ENCODE measurements at regions not wholly inside any gene's neighbourhood (a gene's known extent, or its start where the extent isn't known, plus 50 kb on each side); places are given as distances from the start of the nearest gene placed in this dataset.

DNA sequence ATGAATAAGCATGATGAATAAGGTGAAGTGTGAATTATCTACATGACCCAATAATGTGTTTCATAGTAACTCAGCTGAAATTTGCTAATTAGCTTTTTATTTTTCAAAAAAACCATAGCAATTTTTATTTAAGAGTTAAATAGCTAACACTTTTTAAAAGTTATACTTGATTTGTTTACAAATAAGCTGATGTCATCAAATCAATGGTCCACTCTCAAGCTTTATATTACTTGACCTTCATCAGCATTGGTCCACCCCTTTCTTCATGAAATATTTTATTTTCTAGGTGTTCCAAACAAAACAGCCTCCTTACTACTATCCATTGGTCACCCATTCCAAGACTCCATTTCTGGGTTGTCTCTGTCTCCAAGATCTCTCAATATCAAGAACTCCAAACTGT is 649.0 kb upstream of the TENM3 start:
- no peak for DNase-seq (ENCODE audit: low read depth)
- H3K4me3 ChIP-seq (ENCODE audit: low read depth, low read length), result no peak overlapping the region
- no peak for TF ChIP-seq CTCF (conservative IDR thresholded peaks at IDR 0.05; ENCODE audit: low read depth, low read length)

GRCh38 chr4:181595716-181596115 is 647.5 kb upstream of the TENM3 start:
- TF ChIP-seq CTCF (conservative IDR thresholded peaks at IDR 0.05; ENCODE audit: low read depth, low read length), result no peak
- no peak overlapping the region for H3K4me3 ChIP-seq (ENCODE audit: low read depth, low read length)
- no peak for DNase-seq (ENCODE audit: low read depth)

GRCh38 chr4:181597766-181598165 is 645.4 kb upstream of the TENM3 start:
- no peak overlapping the region for H3K4me3 ChIP-seq (ENCODE audit: low read depth, low read length)
- DNase-seq (ENCODE audit: low read depth), result no peak
- TF ChIP-seq CTCF (conservative IDR thresholded peaks at IDR 0.05; ENCODE audit: low read depth, low read length), result no peak

DNA sequence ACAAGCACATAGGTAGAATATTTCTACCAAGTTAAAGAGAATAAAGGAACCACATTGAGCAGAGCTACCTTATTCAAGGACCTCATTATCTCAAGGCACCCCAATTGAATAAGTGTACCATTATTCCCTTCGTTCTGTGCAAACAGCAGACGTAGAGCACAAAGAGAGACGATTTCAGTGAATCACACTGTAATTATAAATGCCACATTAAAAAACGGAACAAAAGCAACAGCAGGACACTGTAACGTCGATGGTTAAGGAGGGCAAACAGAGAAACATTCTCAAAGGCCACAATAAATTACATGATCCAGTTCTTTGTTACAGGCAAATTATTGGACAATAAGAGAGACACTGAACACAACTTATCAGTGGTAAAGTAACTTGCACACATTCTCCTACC is 644.1 kb upstream of the TENM3 start:
- TF ChIP-seq CTCF (conservative IDR thresholded peaks at IDR 0.05; ENCODE audit: low read depth, low read length), result no peak
- no peak for DNase-seq (ENCODE audit: low read depth)
- no peak overlapping the region for H3K4me3 ChIP-seq (ENCODE audit: low read depth, low read length)

DNA sequence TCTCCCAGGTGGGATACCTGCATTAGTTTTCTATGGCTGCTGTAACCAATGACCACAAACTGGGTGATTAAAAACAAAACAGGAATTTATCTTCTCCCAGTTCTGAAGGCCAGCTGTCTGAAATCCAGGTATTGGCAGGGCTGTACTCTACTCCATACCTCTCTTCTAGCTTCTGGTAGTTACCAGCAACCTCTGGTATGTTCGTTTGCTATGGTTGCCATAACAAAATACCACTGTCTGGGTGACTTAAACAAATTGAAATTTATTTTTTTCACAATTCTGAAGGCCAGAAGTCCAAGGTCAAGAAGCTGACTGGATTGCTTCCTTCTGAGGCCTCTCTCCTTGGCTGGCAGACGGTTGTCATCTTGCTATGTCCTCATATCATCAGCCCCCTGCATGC is 642.1 kb upstream of the TENM3 start:
- no peak for TF ChIP-seq CTCF (conservative IDR thresholded peaks at IDR 0.05; ENCODE audit: low read depth, low read length)
- no peak for DNase-seq (ENCODE audit: low read depth)

DNA sequence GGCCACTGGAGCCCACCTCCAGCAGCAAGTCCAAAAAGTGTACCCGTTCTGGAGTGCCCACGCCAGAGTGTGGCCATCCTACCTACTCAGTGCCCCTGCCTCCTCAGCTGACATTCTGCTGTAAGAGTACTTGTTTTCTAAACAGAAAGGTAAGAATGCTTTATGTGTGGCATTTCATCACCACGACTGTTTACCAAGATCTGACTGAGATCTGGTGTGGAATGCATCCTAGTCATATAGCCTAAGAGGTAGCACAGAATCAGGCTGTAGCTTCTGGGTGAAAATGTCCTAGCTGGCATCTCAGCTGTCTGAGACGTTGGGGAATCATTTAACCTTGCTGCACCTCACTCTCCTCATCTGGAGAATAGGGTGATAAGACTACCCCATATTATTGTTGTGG is 638.7 kb upstream of the TENM3 start:
- no peak for DNase-seq (ENCODE audit: low read depth)
- H3K4me3 ChIP-seq (ENCODE audit: low read depth, low read length), result no peak overlapping the region
- no peak for TF ChIP-seq CTCF (conservative IDR thresholded peaks at IDR 0.05; ENCODE audit: low read depth, low read length)

More for the DNA sequence above, 642.1 kb upstream of the TENM3 start:
- no peak overlapping the region for H3K4me3 ChIP-seq (ENCODE audit: low read depth, low read length)

DNA sequence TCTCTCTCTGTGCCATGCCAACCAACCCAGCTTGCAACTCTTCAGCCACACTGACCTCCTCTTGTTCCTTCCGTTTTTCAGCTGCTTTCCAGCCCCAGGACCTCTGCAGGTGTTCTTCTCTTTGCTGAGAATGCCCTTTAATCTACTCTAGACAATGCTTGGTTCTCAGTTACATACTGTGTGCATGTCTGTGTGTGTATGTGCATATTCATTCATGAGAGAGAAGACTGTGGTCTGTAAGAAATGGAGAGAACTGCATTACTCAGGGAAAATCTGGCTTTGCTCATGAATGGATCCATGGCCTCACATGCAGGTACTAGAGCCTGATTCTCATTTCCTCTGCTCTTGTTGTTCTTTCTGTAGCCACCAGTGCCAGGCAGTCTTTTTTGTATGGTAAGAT is 636.9 kb upstream of the TENM3 start:
- no peak overlapping the region for H3K4me3 ChIP-seq (ENCODE audit: low read depth, low read length)
- no peak for TF ChIP-seq CTCF (conservative IDR thresholded peaks at IDR 0.05; ENCODE audit: low read depth, low read length)
- DNase-seq (ENCODE audit: low read depth), result no peak

Data from epithelial cell of proximal tubule (primary cell).